Suprapubic skin (tissue), 3 donors: ENCODE measurements at regions not wholly inside any gene's neighbourhood (a gene's known extent, or its start where the extent isn't known, plus 50 kb on each side); places are given as distances from the start of the nearest gene placed in this dataset.

ENCODE experiments used
- EP300 ChIP-seq: sonication (generic); formaldehyde crosslinking; IDR thresholded peaks from one replicate; pipeline ENCODE4 v1.6.1; 2017; ENCODE audit warnings: antibody characterized with exemption
- POLR2A ChIP-seq, 2 donors: fragments of 450-650 bp; IDR thresholded peaks; one replicate each; pipeline ENCODE4 v1.6.1; 2017; ENCODE audit warnings: antibody characterized with exemption in 2 of 2, mild to moderate bottlenecking in 2 of 2, moderate library complexity in 2 of 2
- TF ChIP-seq, protein P1 (sequence below), 2 donors: fragments of 200-600 bp in 1 of 2; fragments of 450-650 bp in 1 of 2; sonication (generic) in 1 of 2; IDR thresholded peaks; one replicate each; pipeline ENCODE4 v1.5.1; 2016 to 2019; ENCODE audit warnings: antibody characterized with exemption in 2 of 2, mild to moderate bottlenecking in 1 of 2, moderate library complexity in 1 of 2

DNA sequence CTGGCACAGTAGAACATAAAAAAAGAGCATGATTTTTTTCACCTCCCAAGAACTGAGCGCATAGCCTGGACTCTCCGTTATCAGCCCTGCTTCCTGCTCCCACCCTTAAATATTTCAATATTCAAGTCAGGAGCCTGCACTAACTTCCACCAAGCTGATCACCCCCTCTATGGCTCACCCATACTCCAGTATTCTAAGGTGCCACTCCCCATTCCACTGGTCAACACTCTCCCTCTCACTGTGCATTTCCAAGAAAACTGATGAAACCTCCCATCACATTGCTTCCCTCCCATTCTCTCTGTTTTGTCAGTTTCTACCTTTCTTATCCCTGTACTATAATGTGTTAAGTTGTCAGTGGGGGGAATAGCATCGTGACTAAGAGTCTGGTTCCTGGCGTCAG is 95.0 kb upstream of the C7orf33 start:
- TF ChIP-seq POLR2A (IDR thresholded peaks at IDR 0.05) (no peak), EP300 (no peak)
- TF ChIP-seq, protein P1, sequence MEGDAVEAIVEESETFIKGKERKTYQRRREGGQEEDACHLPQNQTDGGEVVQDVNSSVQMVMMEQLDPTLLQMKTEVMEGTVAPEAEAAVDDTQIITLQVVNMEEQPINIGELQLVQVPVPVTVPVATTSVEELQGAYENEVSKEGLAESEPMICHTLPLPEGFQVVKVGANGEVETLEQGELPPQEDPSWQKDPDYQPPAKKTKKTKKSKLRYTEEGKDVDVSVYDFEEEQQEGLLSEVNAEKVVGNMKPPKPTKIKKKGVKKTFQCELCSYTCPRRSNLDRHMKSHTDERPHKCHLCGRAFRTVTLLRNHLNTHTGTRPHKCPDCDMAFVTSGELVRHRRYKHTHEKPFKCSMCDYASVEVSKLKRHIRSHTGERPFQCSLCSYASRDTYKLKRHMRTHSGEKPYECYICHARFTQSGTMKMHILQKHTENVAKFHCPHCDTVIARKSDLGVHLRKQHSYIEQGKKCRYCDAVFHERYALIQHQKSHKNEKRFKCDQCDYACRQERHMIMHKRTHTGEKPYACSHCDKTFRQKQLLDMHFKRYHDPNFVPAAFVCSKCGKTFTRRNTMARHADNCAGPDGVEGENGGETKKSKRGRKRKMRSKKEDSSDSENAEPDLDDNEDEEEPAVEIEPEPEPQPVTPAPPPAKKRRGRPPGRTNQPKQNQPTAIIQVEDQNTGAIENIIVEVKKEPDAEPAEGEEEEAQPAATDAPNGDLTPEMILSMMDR (IDR thresholded peaks at IDR 0.05), result no peak
